ENCODE measurements at regions not wholly inside any gene's neighbourhood (a gene's known extent, or its start where the extent isn't known, plus 50 kb on each side); places are given as distances from the start of the nearest gene placed in this dataset.

- Histone ChIP-seq H3K4me1 (ENCODE audit: control insufficient read depth, insufficient read depth, low read depth, low read length) (no peaks in the 10 kb centered on the region), H3K9me3 (ENCODE audit: control insufficient read depth, low read length) (no peaks in the 10 kb centered on the region), H3K27ac (ENCODE audit: low read length, poor library complexity, severe bottlenecking) (no peak overlapping the region), H3K36me3 (ENCODE audit: control insufficient read depth in 1 of 2, insufficient read depth in 2 of 2, low read depth in 1 of 2, low read length in 2 of 2) (no peaks in the 10 kb centered on the region), H3K4me3 (ENCODE audit: insufficient read depth in 1 of 2, low read depth in 1 of 2, low read length in 2 of 2) (no peak overlapping the region), H3K9ac (ENCODE audit: low read length) (no peak overlapping the region), H3K4ac (ENCODE audit: low read depth in 1 of 2, low read length in 2 of 2) (no peak overlapping the region), H2AK5ac (ENCODE audit: low read length, severe bottlenecking) (no peak overlapping the region), H2BK5ac (ENCODE audit: low read depth, low read length, poor library complexity, severe bottlenecking) (no peak overlapping the region), H3K18ac (ENCODE audit: low read depth in 1 of 2, low read length in 2 of 2) (no peak overlapping the region), H2BK120ac (ENCODE audit: low read depth, low read length) (no peak overlapping the region), H2BK12ac (ENCODE audit: low read length in 2 of 2) (no peak overlapping the region), H3K14ac (ENCODE audit: low read length in 2 of 2) (no peak overlapping the region), H3K23ac (ENCODE audit: low read length in 2 of 2) (no peak overlapping the region), H4K8ac (ENCODE audit: low read length) (no peak overlapping the region), H3K79me1 (replicated peaks; ENCODE audit: low read length, poor library complexity, severe bottlenecking) (no peaks in the 10 kb centered on the region), H4K91ac (ENCODE audit: low read length) (no peak overlapping the region), H2BK15ac (ENCODE audit: low read depth, poor library complexity, severe bottlenecking) (no peak overlapping the region), H3K27me3 (ENCODE audit: control insufficient read depth in 1 of 2, insufficient read depth in 1 of 2, low read length in 2 of 2) (no peaks in the 10 kb centered on the region), H2AFZ (ENCODE audit: low read depth, low read length) (no peak overlapping the region), H3K4me2 (ENCODE audit: low read length, poor library complexity, severe bottlenecking) (no peak overlapping the region)
- no peak for DNase-seq
- WGBS = 92% methylated on average over 2 of the region's 8 CpGs
Measured at GRCh38 chr9:117541181-117541580, 126.3 kb upstream of the ASTN2 start.

GRCh38 chr9:117535973-117536372, 121.1 kb upstream of the ASTN2 start:
- H3K9me3 ChIP-seq (ENCODE audit: control insufficient read depth, low read length) = no peaks in the 10 kb centered on the region
- H3K14ac ChIP-seq (ENCODE audit: low read length in 2 of 2) = no peak overlapping the region
- no peak overlapping the region for H2BK12ac ChIP-seq (ENCODE audit: low read length in 2 of 2)
- no peak overlapping the region for H3K4me3 ChIP-seq (ENCODE audit: insufficient read depth in 1 of 2, low read depth in 1 of 2, low read length in 2 of 2)
- no peaks in the 10 kb centered on the region for H3K27me3 ChIP-seq (ENCODE audit: control insufficient read depth in 1 of 2, insufficient read depth in 1 of 2, low read length in 2 of 2)
- H2BK15ac ChIP-seq (ENCODE audit: low read depth, poor library complexity, severe bottlenecking) = no peak overlapping the region
- H3K18ac ChIP-seq (ENCODE audit: low read depth in 1 of 2, low read length in 2 of 2) = no peak overlapping the region
- no peak overlapping the region for H2BK120ac ChIP-seq (ENCODE audit: low read depth, low read length)
- H3K36me3 ChIP-seq (ENCODE audit: control insufficient read depth in 1 of 2, insufficient read depth in 2 of 2, low read depth in 1 of 2, low read length in 2 of 2) = no peaks in the 10 kb centered on the region
- no peaks in the 10 kb centered on the region for H3K79me1 ChIP-seq (replicated peaks; ENCODE audit: low read length, poor library complexity, severe bottlenecking)
- no peak overlapping the region for H2AK5ac ChIP-seq (ENCODE audit: low read length, severe bottlenecking)
- no peak overlapping the region for H2AFZ ChIP-seq (ENCODE audit: low read depth, low read length)
- H3K4me2 ChIP-seq (ENCODE audit: low read length, poor library complexity, severe bottlenecking) = no peak overlapping the region
- no peak overlapping the region for H3K9ac ChIP-seq (ENCODE audit: low read length)
- H3K27ac ChIP-seq (ENCODE audit: low read length, poor library complexity, severe bottlenecking) = no peak overlapping the region
- no peak overlapping the region for H3K23ac ChIP-seq (ENCODE audit: low read length in 2 of 2)
- no peak overlapping the region for H3K4ac ChIP-seq (ENCODE audit: low read depth in 1 of 2, low read length in 2 of 2)
- no peak overlapping the region for H2BK5ac ChIP-seq (ENCODE audit: low read depth, low read length, poor library complexity, severe bottlenecking)
- DNase-seq = no peak
- no peaks in the 10 kb centered on the region for H3K4me1 ChIP-seq (ENCODE audit: control insufficient read depth, insufficient read depth, low read depth, low read length)
- no peak overlapping the region for H4K91ac ChIP-seq (ENCODE audit: low read length)
- H4K8ac ChIP-seq (ENCODE audit: low read length) = no peak overlapping the region

- H3K4me3 ChIP-seq (ENCODE audit: insufficient read depth in 1 of 2, low read depth in 1 of 2, low read length in 2 of 2) = no peak overlapping the region
- no peak overlapping the region for H3K4ac ChIP-seq (ENCODE audit: low read depth in 1 of 2, low read length in 2 of 2)
- H2BK15ac ChIP-seq (ENCODE audit: low read depth, poor library complexity, severe bottlenecking) = no peak overlapping the region
- H3K79me1 ChIP-seq (replicated peaks; ENCODE audit: low read length, poor library complexity, severe bottlenecking) = no peaks in the 10 kb centered on the region
- no peak overlapping the region for H3K14ac ChIP-seq (ENCODE audit: low read length in 2 of 2)
- H2AFZ ChIP-seq (ENCODE audit: low read depth, low read length) = no peak overlapping the region
- no peaks in the 10 kb centered on the region for H3K27me3 ChIP-seq (ENCODE audit: control insufficient read depth in 1 of 2, insufficient read depth in 1 of 2, low read length in 2 of 2)
- H2AK5ac ChIP-seq (ENCODE audit: low read length, severe bottlenecking) = no peak overlapping the region
- H3K4me2 ChIP-seq (ENCODE audit: low read length, poor library complexity, severe bottlenecking) = no peak overlapping the region
- H2BK120ac ChIP-seq (ENCODE audit: low read depth, low read length) = no peak overlapping the region
- no peak overlapping the region for H2BK12ac ChIP-seq (ENCODE audit: low read length in 2 of 2)
- no peak for DNase-seq
- WGBS = 0% methylated on average over 1 of the region's 3 CpGs
- no peak overlapping the region for H4K91ac ChIP-seq (ENCODE audit: low read length)
- H3K4me1 ChIP-seq (ENCODE audit: control insufficient read depth, insufficient read depth, low read depth, low read length) = no peaks in the 10 kb centered on the region
- H4K8ac ChIP-seq (ENCODE audit: low read length) = no peak overlapping the region
- H3K9me3 ChIP-seq (ENCODE audit: control insufficient read depth, low read length) = no peaks in the 10 kb centered on the region
- no peak overlapping the region for H3K27ac ChIP-seq (ENCODE audit: low read length, poor library complexity, severe bottlenecking)
- no peak overlapping the region for H3K9ac ChIP-seq (ENCODE audit: low read length)
- H3K18ac ChIP-seq (ENCODE audit: low read depth in 1 of 2, low read length in 2 of 2) = no peak overlapping the region
- no peaks in the 10 kb centered on the region for H3K36me3 ChIP-seq (ENCODE audit: control insufficient read depth in 1 of 2, insufficient read depth in 2 of 2, low read depth in 1 of 2, low read length in 2 of 2)
- no peak overlapping the region for H3K23ac ChIP-seq (ENCODE audit: low read length in 2 of 2)
- H2BK5ac ChIP-seq (ENCODE audit: low read depth, low read length, poor library complexity, severe bottlenecking) = no peak overlapping the region
Measured at GRCh38 chr9:117535434-117535833, 120.6 kb upstream of the ASTN2 start.

- H3K14ac ChIP-seq (ENCODE audit: low read length in 2 of 2) = no peak overlapping the region
- no peaks in the 10 kb centered on the region for H3K36me3 ChIP-seq (ENCODE audit: control insufficient read depth in 1 of 2, insufficient read depth in 2 of 2, low read depth in 1 of 2, low read length in 2 of 2)
- H3K23ac ChIP-seq (ENCODE audit: low read length in 2 of 2) = no peak overlapping the region
- H2BK12ac ChIP-seq (ENCODE audit: low read length in 2 of 2) = no peak overlapping the region
- DNase-seq = no peak
- H2AK5ac ChIP-seq (ENCODE audit: low read length, severe bottlenecking) = no peak overlapping the region
- H4K91ac ChIP-seq (ENCODE audit: low read length) = no peak overlapping the region
- no peak overlapping the region for H2AFZ ChIP-seq (ENCODE audit: low read depth, low read length)
- H3K9ac ChIP-seq (ENCODE audit: low read length) = no peak overlapping the region
- no peaks in the 10 kb centered on the region for H3K79me1 ChIP-seq (replicated peaks; ENCODE audit: low read length, poor library complexity, severe bottlenecking)
- H3K4ac ChIP-seq (ENCODE audit: low read depth in 1 of 2, low read length in 2 of 2) = no peak overlapping the region
- no peak overlapping the region for H2BK120ac ChIP-seq (ENCODE audit: low read depth, low read length)
- WGBS = no CpG with 5 or more reads among the region's 1 CpG
- H2BK15ac ChIP-seq (ENCODE audit: low read depth, poor library complexity, severe bottlenecking) = no peak overlapping the region
- H3K9me3 ChIP-seq (ENCODE audit: control insufficient read depth, low read length) = no peaks in the 10 kb centered on the region
- H4K8ac ChIP-seq (ENCODE audit: low read length) = no peak overlapping the region
- no peak overlapping the region for H2BK5ac ChIP-seq (ENCODE audit: low read depth, low read length, poor library complexity, severe bottlenecking)
- no peak overlapping the region for H3K27ac ChIP-seq (ENCODE audit: low read length, poor library complexity, severe bottlenecking)
- no peaks in the 10 kb centered on the region for H3K27me3 ChIP-seq (ENCODE audit: control insufficient read depth in 1 of 2, insufficient read depth in 1 of 2, low read length in 2 of 2)
- no peak overlapping the region for H3K4me2 ChIP-seq (ENCODE audit: low read length, poor library complexity, severe bottlenecking)
- H3K18ac ChIP-seq (ENCODE audit: low read depth in 1 of 2, low read length in 2 of 2) = no peak overlapping the region
- H3K4me3 ChIP-seq (ENCODE audit: insufficient read depth in 1 of 2, low read depth in 1 of 2, low read length in 2 of 2) = no peak overlapping the region
- no peaks in the 10 kb centered on the region for H3K4me1 ChIP-seq (ENCODE audit: control insufficient read depth, insufficient read depth, low read depth, low read length)
Measured at GRCh38 chr9:117528225-117528624, 113.4 kb upstream of the ASTN2 start.
